OCI-LY1 (cell line): ENCODE measurements at regions not wholly inside any gene's neighbourhood (a gene's known extent, or its start where the extent isn't known, plus 50 kb on each side); places are given as distances from the start of the nearest gene placed in this dataset.

ENCODE experiments used
- H2AFZ ChIP-seq: fragments of 200-600 bp; sonication (generic), shearing (Covaris generic); 2 replicates; pipeline ENCODE4 v1.6.0; 2014; ENCODE audit warnings: antibody characterized with exemption, mild to moderate bottlenecking, low read length
- H3F3A ChIP-seq: fragments of 200-600 bp; sonication (generic), shearing (Covaris generic); 2 replicates; pipeline ENCODE4 v1.6.0; 2014; ENCODE audit warnings: mild to moderate bottlenecking, antibody characterized with exemption, low read length, moderate library complexity; ENCODE audit not compliant: insufficient read depth
- H3K27ac ChIP-seq: fragments of 200-600 bp; sonication (generic); 2 replicates; pipeline ENCODE4 v1.5.1; 2014; ENCODE audit warnings: low read length, mixed run types, mild to moderate bottlenecking, low read depth; ENCODE audit not compliant: poor library complexity, severe bottlenecking
- H3K27me3 ChIP-seq: fragments of 200-600 bp; sonication (generic); 2 replicates; pipeline ENCODE4 v1.6.0; 2014; ENCODE audit warnings: antibody characterized with exemption, mild to moderate bottlenecking, low read length, moderate library complexity; ENCODE audit not compliant: insufficient read depth
- H3K36me3 ChIP-seq: fragments of 200-600 bp; sonication (generic); 2 replicates; pipeline ENCODE4 v1.6.1; 2014; ENCODE audit warnings: mild to moderate bottlenecking, antibody characterized with exemption, low read length, moderate library complexity, mixed read lengths; ENCODE audit not compliant: insufficient read depth
- H3K4me1 ChIP-seq: fragments of 200-600 bp; sonication (generic); 2 replicates; pipeline ENCODE4 v1.5.1; 2014; ENCODE audit warnings: mild to moderate bottlenecking, low read length, moderate library complexity; ENCODE audit not compliant: insufficient read depth, severe bottlenecking
- H3K4me2 ChIP-seq: fragments of 200-600 bp; sonication (generic), shearing (Covaris generic); 2 replicates; pipeline ENCODE4 v1.6.1; 2014; ENCODE audit warnings: low read length
- H3K4me3 ChIP-seq: fragments of 200-600 bp; sonication (generic); 2 replicates; pipeline ENCODE4 v1.5.1; 2014; ENCODE audit warnings: low read length, low read depth, mild to moderate bottlenecking, mixed read lengths; ENCODE audit not compliant: poor library complexity, severe bottlenecking
- H3K79me2 ChIP-seq: fragments of 200-600 bp; shearing (Covaris generic); 2 replicates; pipeline ENCODE4 v1.6.1; 2016; ENCODE audit warnings: mixed run types, low read length, mixed read lengths; ENCODE audit not compliant: insufficient read depth
- H3K9ac ChIP-seq: fragments of 200-600 bp; sonication (generic), shearing (Covaris generic); 2 replicates; pipeline ENCODE4 v1.6.1; 2014; ENCODE audit warnings: mild to moderate bottlenecking, low read length, mixed read lengths
- H3K9me2 ChIP-seq: fragments of 200-600 bp; sonication (generic), shearing (Covaris generic); 2 replicates; pipeline ENCODE4 v1.6.1; 2014; ENCODE audit warnings: low read depth, mild to moderate bottlenecking, low read length, mixed read lengths
- H3K9me3 ChIP-seq: fragments of 200-600 bp; shearing (Covaris generic); 2 replicates; pipeline ENCODE4 v1.6.1; 2014; ENCODE audit warnings: low read length, mixed read lengths
- H4K20me1 ChIP-seq: fragments of 200-600 bp; sonication (generic), shearing (Covaris generic); 2 replicates; pipeline ENCODE4 v1.6.0; 2016; ENCODE audit warnings: mild to moderate bottlenecking, low read length; ENCODE audit not compliant: insufficient read depth
- CTCF ChIP-seq: fragments of 200-600 bp; sonication (generic), shearing (Covaris generic); IDR thresholded peaks from 2 replicates; pipeline ENCODE4 v1.5.1; 2017; ENCODE audit warnings: mild to moderate bottlenecking, antibody characterized with exemption, low read length, moderate library complexity, mixed read lengths
- EZH2 ChIP-seq: fragments of 200-600 bp; sonication (generic), shearing (Covaris generic); IDR thresholded peaks from 2 replicates; pipeline ENCODE4 v1.8.0; 2017; ENCODE audit warnings: borderline replicate concordance, mixed run types, mild to moderate bottlenecking, antibody characterized with exemption, low read length, moderate library complexity, mixed read lengths

GRCh38 chr10:118840071-118840775 is 85.5 kb upstream of the CACUL1 start:
- TF ChIP-seq EZH2 = no peak
- no peak for TF ChIP-seq CTCF
- Histone ChIP-seq H4K20me1 (no peaks in the 10 kb centered on the region), H3K4me1 (no peaks in the 10 kb centered on the region), H3K4me2 (no peak overlapping the region), H3K27ac (no peak overlapping the region), H3F3A (no peaks in the 10 kb centered on the region), H3K79me2 (no peaks in the 10 kb centered on the region), H3K27me3 (no peaks in the 10 kb centered on the region; the same call in 1 of the 2 replicates), H2AFZ (no peak overlapping the region), H3K9ac (no peak overlapping the region), H3K4me3 (no peak overlapping the region), H3K9me2 (no peaks in the 10 kb centered on the region), H3K36me3 (no peaks in the 10 kb centered on the region), H3K9me3 (no peaks in the 10 kb centered on the region)

DNA sequence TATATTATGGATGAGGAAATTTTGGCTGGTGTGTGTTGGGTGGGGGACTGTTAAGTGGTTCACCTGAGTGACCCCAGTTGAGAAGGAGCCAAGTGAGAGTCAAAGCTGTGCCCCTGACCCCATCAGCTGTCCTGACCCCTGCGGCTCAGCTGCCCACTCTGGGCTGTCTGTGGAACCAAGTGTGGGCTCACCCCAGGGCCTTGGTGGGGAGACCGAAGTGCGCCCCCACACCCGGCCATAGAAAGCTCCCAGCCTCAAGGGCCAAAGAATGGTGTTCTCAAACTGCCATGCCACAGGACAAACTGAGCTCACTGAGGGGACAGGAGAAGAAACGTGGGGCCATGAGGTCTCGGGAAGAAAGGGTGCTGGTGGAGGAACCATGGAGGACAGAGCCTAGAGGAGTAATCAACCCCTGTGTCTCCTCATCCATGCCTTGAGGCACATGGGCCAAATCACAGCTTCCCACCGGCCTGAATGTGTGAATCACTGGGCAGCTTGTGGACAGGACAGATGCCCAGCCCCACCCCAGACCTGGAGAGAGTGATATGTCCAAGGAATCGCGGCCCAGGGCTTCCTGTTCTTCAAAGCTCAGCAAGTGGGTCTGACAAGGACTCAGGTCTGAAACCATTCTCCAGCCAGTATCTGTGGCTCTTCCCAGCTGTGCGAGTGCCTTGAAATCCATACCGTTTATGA is 86.2 kb upstream of the CACUL1 start:
- Histone ChIP-seq H3K4me2 (no peak overlapping the region), H3K36me3 (no peaks in the 10 kb centered on the region), H3K79me2 (no peaks in the 10 kb centered on the region), H3K27me3 (no peaks in the 10 kb centered on the region; the same call in 1 of the 2 replicates), H4K20me1 (no peaks in the 10 kb centered on the region), H2AFZ (no peak overlapping the region), H3K9me3 (no peaks in the 10 kb centered on the region), H3K9ac (no peak overlapping the region), H3F3A (no peaks in the 10 kb centered on the region), H3K4me1 (no peaks in the 10 kb centered on the region), H3K27ac (no peak overlapping the region), H3K4me3 (no peak overlapping the region), H3K9me2 (no peaks in the 10 kb centered on the region)
- TF ChIP-seq EZH2 = no peak

- H2AFZ ChIP-seq = no peak overlapping the region
- no peaks in the 10 kb centered on the region for H3K36me3 ChIP-seq
- H3K4me1 ChIP-seq = no peaks in the 10 kb centered on the region
- H3K9me2 ChIP-seq = no peaks in the 10 kb centered on the region
- no peak overlapping the region for H3K4me2 ChIP-seq
- H3F3A ChIP-seq = no peaks in the 10 kb centered on the region
- TF ChIP-seq EZH2 (no peak), CTCF (no peak)
- no peaks in the 10 kb centered on the region; the same call in 1 of the 2 replicates for H3K27me3 ChIP-seq
- no peaks in the 10 kb centered on the region for H3K9me3 ChIP-seq
- H3K9ac ChIP-seq = no peak overlapping the region
- no peak overlapping the region for H3K27ac ChIP-seq
- H4K20me1 ChIP-seq = no peaks in the 10 kb centered on the region
- no peak overlapping the region for H3K4me3 ChIP-seq
- H3K79me2 ChIP-seq = no peaks in the 10 kb centered on the region
Measured at GRCh38 chr10:118841881-118842605, 87.3 kb upstream of the CACUL1 start.
